Thymus (tissue), 11 donors: ENCODE measurements at regions not wholly inside any gene's neighbourhood (a gene's known extent, or its start where the extent isn't known, plus 50 kb on each side); places are given as distances from the start of the nearest gene placed in this dataset.

Experiments
- DNase-seq, 9 donors: peaks; one replicate each; pipeline ENCODE4 v3.0.0-alpha.2; 2013; ENCODE audit warnings: low spot score in 9 of 9, low read depth in 6 of 9, missing footprints in 1 of 9
- H3K27ac ChIP-seq, 2 donors: one replicate each; pipeline ENCODE4 v1.5.1; 2013; ENCODE audit warnings: control low read depth in 1 of 2, low read depth in 1 of 2, low read length in 1 of 2, mild to moderate bottlenecking in 1 of 2, moderate library complexity in 1 of 2
- H3K27me3 ChIP-seq, 2 donors: one replicate each; pipeline ENCODE4 v1.5.1; 2013; ENCODE audit warnings: low read length in 1 of 2; ENCODE audit not compliant: control insufficient read depth in 2 of 2, insufficient read depth in 1 of 2
- H3K36me3 ChIP-seq, 2 donors: one replicate each; pipeline ENCODE4 v1.5.1; 2013; ENCODE audit warnings: low read length in 1 of 2, mild to moderate bottlenecking in 1 of 2, moderate library complexity in 1 of 2; ENCODE audit not compliant: control insufficient read depth in 2 of 2, insufficient read depth in 2 of 2
- H3K4me1 ChIP-seq, 2 donors: one replicate each; pipeline ENCODE4 v1.5.1; 2013; ENCODE audit warnings: low read length in 2 of 2; ENCODE audit not compliant: control insufficient read depth in 2 of 2, insufficient read depth in 2 of 2
- H3K4me3 ChIP-seq, 2 donors: one replicate each; pipeline ENCODE4 v1.5.1; 2013; ENCODE audit warnings: low read length in 2 of 2, control low read depth in 1 of 2, mild to moderate bottlenecking in 1 of 2
- H3K9me3 ChIP-seq, 2 donors: one replicate each; pipeline ENCODE4 v1.5.1; 2013; ENCODE audit warnings: low read length in 1 of 2, mild to moderate bottlenecking in 1 of 2; ENCODE audit not compliant: control insufficient read depth in 2 of 2, insufficient read depth in 1 of 2
- WGBS: extraction: QIAGEN DNeasy Blood & Tissue Kit; methylation state at CpG from one replicate; pipeline ENCODE4 v1.1.7; 2013; 5-methylcytosine and 5-hydroxymethylcytosine counted together
- donor health status: healthy.

DNA sequence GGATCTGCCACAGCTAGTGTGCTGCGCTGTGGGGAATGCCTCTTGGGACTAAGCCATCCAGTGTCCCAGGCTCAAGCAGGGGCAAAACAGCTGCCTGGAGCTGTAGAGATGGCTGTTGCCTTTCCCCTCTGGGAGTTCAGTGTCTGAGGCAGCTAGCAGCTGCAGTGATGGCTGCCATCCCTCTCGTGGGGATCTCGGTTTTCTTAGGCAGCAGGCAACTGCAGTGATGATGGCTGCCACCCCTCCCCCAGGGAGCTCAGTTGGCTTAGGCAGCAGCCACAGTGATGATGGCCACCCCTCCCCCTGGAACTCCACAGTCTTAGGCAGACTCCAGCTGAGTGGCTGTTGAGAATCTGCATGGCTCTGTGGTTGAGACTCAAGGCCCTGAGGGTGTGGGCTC, 1389.2 kb upstream of the NUDT12 start:
- 95% methylated on average over 3 of the region's 3 CpGs for WGBS
- DNase-seq = no peak
- Histone ChIP-seq H3K4me1 (no peaks in the 10 kb centered on the region), H3K27me3 (no peaks in the 10 kb centered on the region), H3K27ac (no peak overlapping the region), H3K9me3 (peaks cover 0 to 12% of the 10 kb centered on the region in 2 donors), H3K36me3 (no peaks in the 10 kb centered on the region), H3K4me3 (no peak overlapping the region)

DNA sequence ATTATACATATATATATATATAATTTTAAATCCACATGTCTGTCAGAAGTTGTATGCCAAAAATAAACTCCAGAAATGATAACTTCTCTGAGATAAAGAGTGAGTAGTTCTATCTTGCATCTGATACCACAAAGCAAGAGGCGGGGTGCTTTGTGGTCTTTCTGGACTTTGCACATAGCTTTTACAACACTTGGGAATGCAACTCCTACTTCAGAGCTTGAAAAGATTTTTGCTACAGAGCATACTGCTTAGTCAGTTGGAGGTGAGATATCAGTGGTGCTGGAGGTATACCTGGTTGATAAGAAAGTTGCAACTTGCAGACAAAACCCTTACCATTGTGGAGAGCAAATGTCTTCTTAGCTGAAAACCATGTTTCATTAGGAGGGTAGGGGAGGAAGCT, 1384.5 kb upstream of the NUDT12 start:
- Histone ChIP-seq H3K36me3 (no peaks in the 10 kb centered on the region), H3K4me1 (no peaks in the 10 kb centered on the region), H3K27ac (no peak overlapping the region), H3K9me3 (peaks cover 0 to 10% of the 10 kb centered on the region in 2 donors), H3K27me3 (no peaks in the 10 kb centered on the region), H3K4me3 (no peak overlapping the region)
- WGBS = 97% methylated on average over 1 of the region's 1 CpG
- DNase-seq = no peak

DNA sequence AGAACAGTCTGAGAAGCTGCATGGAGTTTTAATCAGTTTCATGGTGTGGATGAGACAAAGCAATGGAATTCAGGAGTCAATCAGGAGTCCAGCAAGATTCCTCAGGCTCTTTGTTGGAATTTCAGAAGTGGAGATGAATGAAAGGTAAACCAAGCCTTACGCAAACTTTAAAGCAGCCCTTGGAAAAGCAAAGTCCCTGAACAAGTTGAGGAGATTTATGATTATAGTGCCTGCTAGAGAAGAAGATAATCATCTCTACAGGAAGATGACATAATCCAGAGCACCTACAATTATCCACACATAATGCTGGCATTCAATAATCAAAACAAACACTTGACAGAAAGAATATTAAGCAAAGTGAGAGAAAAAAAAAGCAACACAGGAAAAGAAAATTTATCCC, 1380.1 kb upstream of the NUDT12 start:
- no peak for DNase-seq
- no peaks in the 10 kb centered on the region for H3K4me1 ChIP-seq
- no peak overlapping the region for H3K27ac ChIP-seq
- 96% methylated on average over 1 of the region's 1 CpG for WGBS
- no peaks in the 10 kb centered on the region for H3K27me3 ChIP-seq
- no peaks in the 10 kb centered on the region for H3K36me3 ChIP-seq
- no peak overlapping the region for H3K4me3 ChIP-seq
- no peaks in the 10 kb centered on the region for H3K9me3 ChIP-seq

DNA sequence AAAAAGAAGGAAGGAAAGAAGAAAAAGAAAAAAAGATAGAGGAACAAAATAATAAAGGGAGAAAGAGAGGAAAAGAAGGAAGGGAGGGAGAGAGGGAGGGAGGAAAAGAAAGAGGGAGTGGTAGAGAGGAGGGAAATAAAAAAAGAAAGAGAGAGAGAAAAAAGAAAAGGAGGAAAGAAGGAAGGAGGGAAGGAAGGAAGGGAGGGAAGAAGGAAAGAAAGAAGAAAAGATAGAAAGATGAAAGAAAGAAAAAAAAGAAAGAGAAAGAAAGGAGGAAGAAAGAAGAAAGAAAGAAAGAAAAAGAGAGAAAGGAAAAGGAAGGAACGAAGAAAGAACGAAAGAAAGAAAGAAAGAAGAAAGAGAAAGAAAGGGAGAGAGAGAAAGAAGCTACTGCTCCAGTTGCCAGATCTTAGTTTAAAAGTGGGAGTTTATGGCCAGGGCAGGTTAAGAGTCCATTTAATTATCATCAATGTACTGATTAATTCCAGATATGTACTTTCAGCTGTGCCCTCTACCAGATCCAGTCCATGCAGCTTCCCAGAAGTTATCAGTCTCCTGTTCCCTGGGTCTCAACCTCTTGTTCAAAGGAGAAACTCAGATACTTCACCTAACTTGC, 1378.5 kb upstream of the NUDT12 start:
- no peak for DNase-seq
- no peaks in the 10 kb centered on the region for H3K9me3 ChIP-seq
- H3K27ac ChIP-seq = no peak overlapping the region
- no peaks in the 10 kb centered on the region for H3K4me1 ChIP-seq
- H3K36me3 ChIP-seq = no peaks in the 10 kb centered on the region
- no peak overlapping the region for H3K4me3 ChIP-seq
- 91% methylated on average over 2 of the region's 2 CpGs for WGBS
- H3K27me3 ChIP-seq = no peaks in the 10 kb centered on the region

DNA sequence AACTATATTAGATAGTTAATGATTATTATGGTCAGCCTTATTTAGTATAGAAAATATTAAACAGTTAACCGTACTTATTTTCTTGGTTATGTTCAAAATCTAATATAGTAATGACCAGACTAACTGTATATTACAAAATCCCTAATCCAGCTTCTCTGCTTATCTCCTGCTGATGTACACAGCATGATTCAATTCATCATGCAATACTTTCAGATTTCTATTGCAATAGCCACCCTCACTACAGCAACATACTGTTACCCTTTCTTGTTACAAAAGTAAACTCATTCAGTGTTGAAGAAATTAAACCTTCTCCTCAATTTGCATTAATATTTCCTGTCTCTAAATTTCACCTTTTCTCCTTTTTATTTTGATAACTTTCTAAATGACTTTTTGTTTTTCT, 1375.0 kb upstream of the NUDT12 start:
- 92% methylated on average over 1 of the region's 1 CpG for WGBS
- H3K27me3 ChIP-seq = no peaks in the 10 kb centered on the region
- H3K9me3 ChIP-seq = peaks cover 0 to under 1% of the 10 kb centered on the region in 2 donors
- no peak overlapping the region for H3K27ac ChIP-seq
- no peak overlapping the region for H3K4me3 ChIP-seq
- no peaks in the 10 kb centered on the region for H3K36me3 ChIP-seq
- no peak for DNase-seq
- no peaks in the 10 kb centered on the region for H3K4me1 ChIP-seq

DNA sequence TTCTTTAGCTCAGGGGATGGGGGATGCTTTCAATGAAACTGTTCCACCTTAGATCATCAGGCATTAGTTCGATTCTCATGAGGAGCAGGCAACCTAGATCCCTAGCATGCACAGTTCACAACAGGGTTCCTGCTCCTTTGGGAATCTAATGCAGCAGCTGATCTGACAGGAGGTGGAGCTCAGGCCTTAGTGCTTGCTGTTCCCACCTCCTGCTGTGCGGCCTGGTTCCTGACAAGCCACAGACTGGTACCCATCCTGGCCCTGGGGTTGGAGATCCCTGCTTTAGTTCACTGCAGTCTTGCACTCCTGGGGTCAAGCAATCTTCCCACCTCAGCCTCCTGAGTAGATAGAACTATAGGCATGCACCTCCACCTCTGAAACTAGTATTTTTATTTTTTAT, 1369.8 kb upstream of the NUDT12 start:
- Histone ChIP-seq H3K4me3 (no peak overlapping the region), H3K27ac (no peak overlapping the region), H3K36me3 (no peaks in the 10 kb centered on the region), H3K27me3 (no peaks in the 10 kb centered on the region), H3K4me1 (no peaks in the 10 kb centered on the region), H3K9me3 (peaks cover 0 to 11% of the 10 kb centered on the region in 2 donors)
- WGBS = 95% methylated on average over 2 of the region's 2 CpGs
- DNase-seq = no peak

DNA sequence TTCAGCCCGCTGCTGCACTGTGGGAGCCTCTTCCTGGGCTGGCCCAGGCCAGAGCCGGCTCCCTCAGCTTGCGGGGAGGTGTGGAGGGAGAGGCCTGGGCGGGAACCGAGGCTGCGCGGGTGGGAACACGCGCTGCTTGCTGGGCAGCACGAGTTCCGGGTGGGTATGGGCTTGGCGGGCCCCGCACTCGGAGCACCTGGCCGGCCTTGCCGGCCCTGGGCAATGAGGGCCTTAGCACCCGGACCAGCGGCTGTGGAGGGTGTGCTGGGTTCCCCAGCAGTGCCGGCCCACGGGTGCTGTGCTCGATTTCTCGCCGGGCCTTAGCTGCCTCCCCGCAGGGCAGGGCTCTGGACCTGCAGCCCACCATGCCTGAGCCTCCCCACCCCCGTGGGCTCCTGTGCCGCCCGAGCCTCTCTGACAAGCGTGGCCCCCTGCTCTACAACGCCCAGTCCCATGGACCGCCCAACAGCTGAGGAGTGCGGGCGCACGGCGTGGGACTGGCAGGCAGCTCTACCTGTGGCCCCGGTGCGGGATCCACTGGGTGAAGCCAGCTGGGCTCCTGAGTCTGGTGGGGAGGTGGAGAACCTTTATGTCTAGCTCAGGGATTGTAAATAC, 1366.4 kb upstream of the NUDT12 start:
- DNase-seq = no peak
- no peaks in the 10 kb centered on the region for H3K27me3 ChIP-seq
- no peaks in the 10 kb centered on the region for H3K36me3 ChIP-seq
- H3K4me3 ChIP-seq = no peak overlapping the region
- peaks cover 0 to 12% of the 10 kb centered on the region in 2 donors for H3K9me3 ChIP-seq
- 96% methylated on average over 36 of the region's 36 CpGs for WGBS
- no peaks in the 10 kb centered on the region for H3K4me1 ChIP-seq
- H3K27ac ChIP-seq = no peak overlapping the region

DNA sequence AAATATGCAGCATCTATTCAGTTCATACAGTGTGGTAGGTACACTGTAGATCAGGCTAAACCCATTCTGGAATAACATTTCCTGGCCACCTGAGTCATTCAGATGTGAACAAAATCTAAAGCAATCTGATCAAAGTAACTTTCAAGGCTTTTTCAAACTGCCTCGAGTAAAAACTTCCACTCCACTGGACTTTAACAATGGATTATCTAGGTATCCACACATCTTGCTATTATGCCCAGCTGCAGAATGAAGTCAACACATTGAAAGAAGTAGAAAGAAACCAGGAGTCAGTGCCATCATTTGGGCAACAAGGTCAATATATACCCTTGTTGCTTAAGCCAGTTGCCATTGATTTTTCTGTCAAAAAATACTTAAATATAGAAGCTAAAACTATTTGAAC, 1352.6 kb upstream of the NUDT12 start:
- no peak overlapping the region for H3K27ac ChIP-seq
- 90% methylated on average over 1 of the region's 1 CpG for WGBS
- no peak overlapping the region for H3K4me3 ChIP-seq
- H3K36me3 ChIP-seq = no peaks in the 10 kb centered on the region
- no peak for DNase-seq
- H3K4me1 ChIP-seq = no peaks in the 10 kb centered on the region
- H3K27me3 ChIP-seq = no peaks in the 10 kb centered on the region
- H3K9me3 ChIP-seq = no peaks in the 10 kb centered on the region

DNA sequence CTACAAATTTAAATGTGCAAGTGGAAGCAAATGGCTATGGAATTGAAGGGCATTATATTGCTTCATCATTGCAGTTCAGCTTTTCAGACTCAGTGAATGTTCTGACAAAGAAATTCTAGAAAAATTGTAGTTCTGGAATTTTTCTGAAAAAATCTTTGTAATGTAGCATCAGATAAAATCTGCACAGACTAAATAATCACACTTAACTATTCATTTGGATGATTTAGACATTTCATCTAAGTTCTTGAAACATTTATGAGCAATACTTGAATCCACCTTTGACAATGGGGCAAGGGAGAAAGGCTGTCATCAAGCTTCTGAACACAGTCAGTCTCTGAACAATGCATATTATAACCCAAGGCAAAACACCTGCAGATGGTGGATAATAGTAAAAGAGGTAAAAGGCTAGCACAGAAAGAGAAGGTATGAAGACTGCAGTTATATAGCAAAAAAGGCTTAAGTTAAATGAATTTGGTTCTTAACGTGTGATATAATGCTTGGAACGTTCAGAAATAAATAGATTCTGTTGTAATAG, 1352.0 kb upstream of the NUDT12 start:
- Histone ChIP-seq H3K9me3 (no peaks in the 10 kb centered on the region), H3K27ac (no peak overlapping the region), H3K4me1 (no peaks in the 10 kb centered on the region), H3K4me3 (no peak overlapping the region), H3K36me3 (no peaks in the 10 kb centered on the region), H3K27me3 (no peaks in the 10 kb centered on the region)
- DNase-seq = no peak
- WGBS = 93% methylated on average over 2 of the region's 2 CpGs
